Erythroblast (primary cell): ENCODE measurements at regions not wholly inside any gene's neighbourhood (a gene's known extent, or its start where the extent isn't known, plus 50 kb on each side); places are given as distances from the start of the nearest gene placed in this dataset.
"Not testable (repeated sequence)": the region's sequence is repeated elsewhere in the genome, so short reads cannot be mapped to it uniquely, and the experiment has no call there.

Experiments
- GATA1 ChIP-seq: IDR thresholded peaks from 2 replicates; pipeline ENCODE4 v1.6.1; 2011; ENCODE audit warnings: low read depth, mild to moderate bottlenecking, control low read depth, low read length, moderate library complexity
- POLR2A ChIP-seq: IDR thresholded peaks from 2 replicates; pipeline ENCODE4 v1.6.1; 2011; ENCODE audit warnings: mild to moderate bottlenecking, low read length

DNA sequence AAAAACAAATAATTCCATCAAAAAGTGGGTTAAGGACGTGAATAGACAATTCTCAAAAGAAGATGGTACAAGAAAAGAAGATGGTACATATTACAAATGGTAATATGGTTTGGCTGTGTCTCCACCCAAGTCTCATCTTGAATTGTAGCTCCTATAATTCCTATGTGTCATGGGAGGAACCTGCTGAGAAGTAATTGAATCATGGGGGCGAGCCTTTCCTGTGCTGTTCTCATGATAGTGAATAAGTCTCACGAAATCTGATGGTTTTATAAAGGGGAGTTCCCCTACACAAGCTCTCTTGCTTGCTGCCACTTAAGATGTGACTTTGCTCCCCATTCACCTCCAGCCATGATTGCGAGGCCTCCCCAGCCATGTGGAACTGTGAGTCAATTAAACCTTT is 172.9 kb downstream of the C11orf91 start:
- not testable (repeated sequence) for TF ChIP-seq POLR2A, GATA1
